ENCODE measurements at regions not wholly inside any gene's neighbourhood (a gene's known extent, or its start where the extent isn't known, plus 50 kb on each side); places are given as distances from the start of the nearest gene placed in this dataset.

DNA sequence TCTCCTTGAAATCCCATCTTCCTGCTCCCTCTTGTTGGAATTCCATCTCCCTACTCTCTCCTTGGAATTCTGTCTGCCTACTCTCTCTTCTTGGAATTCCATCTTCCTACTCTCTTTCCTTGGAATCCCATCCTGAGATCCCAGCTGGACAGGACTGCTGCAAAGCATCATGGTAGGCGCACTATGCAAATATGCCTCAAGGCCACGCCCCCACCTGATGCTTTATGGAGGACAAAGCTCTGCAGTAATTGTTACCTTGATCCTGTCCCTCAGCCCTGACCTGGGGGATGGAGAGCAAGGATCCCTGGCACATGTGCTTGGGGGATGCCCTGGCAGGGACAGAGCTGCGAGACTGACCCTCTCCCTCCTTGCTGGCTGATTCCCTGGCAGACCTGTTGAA is 185.6 kb downstream of the TBX5 start:
- no peak for TF ChIP-seq POLR2A (IDR thresholded peaks at IDR 0.05)
- TF ChIP-seq, protein P1, sequence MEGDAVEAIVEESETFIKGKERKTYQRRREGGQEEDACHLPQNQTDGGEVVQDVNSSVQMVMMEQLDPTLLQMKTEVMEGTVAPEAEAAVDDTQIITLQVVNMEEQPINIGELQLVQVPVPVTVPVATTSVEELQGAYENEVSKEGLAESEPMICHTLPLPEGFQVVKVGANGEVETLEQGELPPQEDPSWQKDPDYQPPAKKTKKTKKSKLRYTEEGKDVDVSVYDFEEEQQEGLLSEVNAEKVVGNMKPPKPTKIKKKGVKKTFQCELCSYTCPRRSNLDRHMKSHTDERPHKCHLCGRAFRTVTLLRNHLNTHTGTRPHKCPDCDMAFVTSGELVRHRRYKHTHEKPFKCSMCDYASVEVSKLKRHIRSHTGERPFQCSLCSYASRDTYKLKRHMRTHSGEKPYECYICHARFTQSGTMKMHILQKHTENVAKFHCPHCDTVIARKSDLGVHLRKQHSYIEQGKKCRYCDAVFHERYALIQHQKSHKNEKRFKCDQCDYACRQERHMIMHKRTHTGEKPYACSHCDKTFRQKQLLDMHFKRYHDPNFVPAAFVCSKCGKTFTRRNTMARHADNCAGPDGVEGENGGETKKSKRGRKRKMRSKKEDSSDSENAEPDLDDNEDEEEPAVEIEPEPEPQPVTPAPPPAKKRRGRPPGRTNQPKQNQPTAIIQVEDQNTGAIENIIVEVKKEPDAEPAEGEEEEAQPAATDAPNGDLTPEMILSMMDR (IDR thresholded peaks at IDR 0.05), result no peak

Data from heart left ventricle (tissue), 13 donors.